ENCODE measurements at regions not wholly inside any gene's neighbourhood (a gene's known extent, or its start where the extent isn't known, plus 50 kb on each side); places are given as distances from the start of the nearest gene placed in this dataset.

DNA sequence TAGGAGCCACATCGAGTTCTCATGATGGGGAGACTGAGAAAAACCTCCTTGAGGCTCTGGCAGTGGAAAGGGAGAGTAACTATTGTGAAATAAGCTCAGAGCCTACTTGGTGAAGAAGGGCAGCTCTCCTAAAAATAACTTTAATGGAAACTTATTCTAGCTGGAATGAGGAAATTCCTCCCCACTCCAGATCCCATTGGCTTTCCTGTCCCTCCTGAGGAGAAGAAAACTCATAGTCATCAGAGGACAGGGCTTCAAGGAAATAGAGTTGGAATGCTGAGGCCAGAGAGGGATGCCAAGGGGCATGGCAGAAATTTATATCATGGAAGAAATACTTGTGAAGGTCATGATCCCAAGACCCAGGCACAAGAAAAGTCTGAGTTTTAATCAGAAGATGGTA, 70.7 kb upstream of the TAPT1 start:
- no peaks in the 10 kb centered on the region for H4K20me1 ChIP-seq (replicated peaks in 1 of 2; ENCODE audit: control insufficient read depth in 1 of 2, insufficient read depth in 2 of 2, low read length in 2 of 2)
- no peak overlapping the region for H2AK5ac ChIP-seq (ENCODE audit: low read depth, low read length)
- H3K9ac ChIP-seq (replicated peaks in 1 of 4; ENCODE audit: extremely low read depth in 1 of 4, low read depth in 3 of 4, low read length in 3 of 4), result no peak overlapping the region
- H3K79me1 ChIP-seq (ENCODE audit: low read depth, low read length), result no peaks in the 10 kb centered on the region
- H3K4ac ChIP-seq (replicated peaks; ENCODE audit: insufficient read length, low read depth, low read length), result no peak overlapping the region
- H3K27me3 ChIP-seq (replicated peaks in 1 of 4; ENCODE audit: control insufficient read depth in 3 of 4, extremely low read depth in 1 of 4, insufficient read depth in 3 of 4, low read length in 3 of 4), result no peaks in the 10 kb centered on the region
- H4K8ac ChIP-seq (ENCODE audit: extremely low read depth, insufficient read depth, low read length), result no peak overlapping the region
- ChIA-PET CTCF (ENCODE audit: partially characterized antibody) (interaction anchor here (0.8 to 1.8 kb wide), 5 partner anchors 9 to 287 kb away, joined by 3 to 6 read pairs (median 3); no protein-coding TSS in a partner anchor), POLR2A (ENCODE audit: partially characterized antibody) (interaction anchor here (0.6 kb wide), 1 partner anchor 165 kb away, joined by 3 read pairs; no protein-coding TSS in a partner anchor)
- 82% methylated on average over 1 of the region's 1 CpG; no CpG with 5 or more reads in 1 of the 2 experiments for WGBS, 2 experiments (ENCODE audit: extremely low coverage in 1 of 2, insufficient coverage in 1 of 2, insufficient read length in 1 of 2, insufficient replicate concordance in 2 of 2, low coverage in 1 of 2, low lambda C conversion rate in 2 of 2, missing lambda C conversion rate in 1 of 2)
- no peak overlapping the region for H3K14ac ChIP-seq (ENCODE audit: insufficient read length)
- FAIRE-seq (no peak), DNase-seq (ENCODE audit: low read depth in 1 of 2, low spot score in 2 of 2) (no peak)
- H3K36me3 ChIP-seq (ENCODE audit: control insufficient read depth in 2 of 4, insufficient read depth in 4 of 4, low read length in 3 of 4), result no peaks in the 10 kb centered on the region
- no peak overlapping the region for H3K4me3 ChIP-seq (ENCODE audit: extremely low read depth in 1 of 4, insufficient read depth in 2 of 4, low read depth in 3 of 4, low read length in 4 of 4)
- H2BK120ac ChIP-seq (replicated peaks; ENCODE audit: low read depth, low read length), result no peak overlapping the region
- no peak overlapping the region for H4K5ac ChIP-seq (ENCODE audit: insufficient read length, low read depth, low read length)
- no peak overlapping the region for H2BK5ac ChIP-seq (ENCODE audit: low read depth, low read length)
- H2BK20ac ChIP-seq (ENCODE audit: low read length), result no peak overlapping the region
- 0 out of 4 replicates have a peak, but pooled peaks cover 0 to 2% of the 10 kb centered on the region in 2 experiments for H3K9me3 ChIP-seq (ENCODE audit: insufficient read depth in 2 of 2, low read depth in 1 of 2, low read length in 1 of 2)
- H3K18ac ChIP-seq (ENCODE audit: extremely low read depth, low read length), result no peak overlapping the region
- H3K27ac ChIP-seq (ENCODE audit: low read depth, low read length), result no peak overlapping the region
- H4K91ac ChIP-seq (replicated peaks; ENCODE audit: insufficient read length, low read length), result no peak overlapping the region
- H2BK15ac ChIP-seq (ENCODE audit: low read length), result no peak overlapping the region
- no peak overlapping the region for H3K56ac ChIP-seq (replicated peaks; ENCODE audit: insufficient read length, low read depth, low read length)
- H3K4me1 ChIP-seq (replicated peaks in 1 of 4; ENCODE audit: control insufficient read depth in 3 of 4, insufficient read depth in 4 of 4, low read length in 3 of 4), result peaks cover 0 to 6% (median 0%) of the 10 kb centered on the region in 4 experiments; a peak in 2 of 7 replicates
- H2AFZ ChIP-seq (ENCODE audit: low read length), result no peak overlapping the region
- no peaks in the 10 kb centered on the region for H3K23me2 ChIP-seq (ENCODE audit: low read depth, low read length)
- no peak overlapping the region for H3K23ac ChIP-seq (ENCODE audit: insufficient read length)
- H2BK12ac ChIP-seq (ENCODE audit: low read depth, low read length), result no peak overlapping the region
- no peak overlapping the region for H3K4me2 ChIP-seq (ENCODE audit: insufficient read depth in 1 of 2, low read depth in 2 of 2, low read length in 2 of 2)
- H3K79me2 ChIP-seq (ENCODE audit: control insufficient read depth in 1 of 2, insufficient read depth in 2 of 2, low read length in 2 of 2), result no peaks in the 10 kb centered on the region
- no peak for TF ChIP-seq JUN (IDR thresholded peaks at IDR 0.05; ENCODE audit: low read depth, low read length)
- TF ChIP-seq BACH1 (IDR thresholded peaks at IDR 0.05; ENCODE audit: low read length), result no peak
- no peak for TF ChIP-seq CHD2 (IDR thresholded peaks at IDR 0.05; ENCODE audit: low read length)
- no peak for TF ChIP-seq KDM4A (IDR thresholded peaks at IDR 0.05; ENCODE audit: low read depth, low read length, severe bottlenecking)
- no peak for TF ChIP-seq TAF7 (optimal IDR thresholded peaks at IDR 0.05; ENCODE audit: borderline replicate concordance, low read depth, low read length)
- TF ChIP-seq MAFK (IDR thresholded peaks at IDR 0.05; ENCODE audit: low read depth, low read length), result no peak
- no peak for TF ChIP-seq BCL11A (IDR thresholded peaks at IDR 0.05; ENCODE audit: low read depth in 2 of 2, low read length in 2 of 2)
- no peak for TF ChIP-seq EP300 (IDR thresholded peaks at IDR 0.05; ENCODE audit: borderline replicate concordance in 1 of 2, low read depth in 2 of 2, low read length in 2 of 2)
- no peak for TF ChIP-seq ATF2 (IDR thresholded peaks at IDR 0.05; ENCODE audit: low read length)
- TF ChIP-seq HDAC2 (IDR thresholded peaks at IDR 0.05; ENCODE audit: borderline replicate concordance in 1 of 2, low read depth in 2 of 2, low read length in 2 of 2), result no peak
- no peak for TF ChIP-seq EZH2 (IDR thresholded peaks at IDR 0.05; ENCODE audit: low read depth, low read length, severe bottlenecking)
- no peak for TF ChIP-seq PHF8 (conservative IDR thresholded peaks at IDR 0.05; ENCODE audit: low read depth, low read length)
